Adrenal gland (tissue), 9 donors: ENCODE measurements at regions not wholly inside any gene's neighbourhood (a gene's known extent, or its start where the extent isn't known, plus 50 kb on each side); places are given as distances from the start of the nearest gene placed in this dataset.
"Not testable (repeated sequence)": the region's sequence is repeated elsewhere in the genome, so short reads cannot be mapped to it uniquely, and the experiment has no call there.

Source experiments
- DNase-seq, 7 donors: peaks; one replicate each; pipeline ENCODE4 v3.0.0-alpha.2; 2019 to 2020
- H3K27ac ChIP-seq, 5 donors: fragments of 200-600 bp; sonication (generic) in 4 of 5; 1 replicate in 3 of 5; 2 replicates in 2 of 5; pipeline versions ENCODE4 v1.5.1 to v1.8.0; 2016 to 2020; ENCODE audit warnings: mild to moderate bottlenecking in 1 of 5
- H3K27me3 ChIP-seq: fragments of 200-600 bp; 2 replicates; pipeline ENCODE4 v1.8.0; 2021
- H3K36me3 ChIP-seq, 2 donors: fragments of 200-600 bp; replicated peaks in 1 of 2; 1 replicate in 1 of 2; 2 replicates in 1 of 2; pipeline versions ENCODE4 v1.5.1 to v1.8.0; 2018 to 2022
- H3K4me1 ChIP-seq, 2 donors: fragments of 200-600 bp; replicated peaks in 1 of 2; 1 replicate in 1 of 2; 2 replicates in 1 of 2; pipeline versions ENCODE4 v1.5.1 to v1.8.0; 2018 to 2021
- H3K4me3 ChIP-seq, 4 donors: fragments of 200-600 bp; sonication (generic) in 3 of 4; one replicate each; pipeline ENCODE4 v1.5.1; 2016 to 2018
- H3K9me3 ChIP-seq, 3 donors: fragments of 200-600 bp; sonication (generic) in 1 of 3; replicated peaks in 1 of 3; 1 replicate in 2 of 3; 2 replicates in 1 of 3; pipeline versions ENCODE4 v1.5.1 to v1.8.0; 2016 to 2021
- POLR2A ChIP-seq, 2 donors: fragments of 450-650 bp; IDR thresholded peaks; one replicate each; pipeline ENCODE4 v1.6.1; 2017; ENCODE audit warnings: antibody characterized with exemption in 2 of 2, mild to moderate bottlenecking in 2 of 2, moderate library complexity in 1 of 2
- WGBS, 4 donors: extraction: QIAGEN DNeasy Blood & Tissue Kit in 2 of 4; methylation state at CpG; one replicate each; pipeline versions ENCODE4 v1.1.5 to v1.1.7; 2013 to 2017; 5-methylcytosine and 5-hydroxymethylcytosine counted together
- intact Hi-C, 2 donors: fragments of 100-400 bp; cut with DNase I; formaldehyde crosslinking; loops; one replicate each; pipeline versions ENCODE4 v1.14.1 to v1.15.0; 2022 to 2023
- TF ChIP-seq, protein P1 (sequence below), 6 experiments: fragments of 450-650 bp in 4 of 6; fragments of 200-600 bp in 2 of 6; sonication (generic) in 1 of 6; IDR thresholded peaks; 1 replicate in 5 of 6; 2 replicates in 1 of 6; pipeline versions ENCODE4 v1.5.1 to v1.8.0; 2016 to 2021; ENCODE audit warnings: antibody characterized with exemption in 6 of 6, mild to moderate bottlenecking in 2 of 6, moderate library complexity in 1 of 6
- donor health status: healthy with polysubstance abuse.
- donor health status: Bipolar disorder and iron deficiency.
- donor health status: DM: yes; HTN: yes; CAD: no.
- donor health status: DM: no; HTN: no; CAD: no.
- donor health status: DM: no; HTN: no; CAD: no.

DNA sequence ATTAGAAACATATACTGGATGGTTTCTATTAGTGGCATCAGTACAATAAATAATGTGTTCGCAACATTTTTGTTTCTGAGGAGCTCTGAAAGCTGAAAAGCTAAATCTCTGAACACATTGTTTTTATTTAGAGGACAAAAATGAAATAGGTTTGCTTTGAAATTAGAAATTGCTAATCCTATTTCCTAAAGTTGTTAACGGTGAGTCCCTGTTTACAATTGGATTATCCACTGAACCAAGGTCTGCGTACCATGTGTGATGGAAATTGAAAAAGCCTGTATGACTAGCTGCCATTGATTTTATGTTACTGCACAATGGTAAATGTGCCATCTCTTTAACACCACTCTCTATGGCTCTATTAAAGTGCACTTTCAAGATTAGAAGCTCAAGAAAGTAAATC, 297.7 kb upstream of the NUDT12 start:
- Histone ChIP-seq H3K36me3 (no peaks in the 10 kb centered on the region), H3K27ac (no peak overlapping the region), H3K9me3 (no peaks in the 10 kb centered on the region), H3K4me3 (no peak overlapping the region), H3K27me3 (no peaks in the 10 kb centered on the region), H3K4me1 (no peaks in the 10 kb centered on the region)
- 77 to 92% (median 88%) methylated on average over 3 of the region's 3 CpGs for WGBS, 4 donors
- no peak for TF ChIP-seq POLR2A (IDR thresholded peaks at IDR 0.05)
- TF ChIP-seq, protein P1, sequence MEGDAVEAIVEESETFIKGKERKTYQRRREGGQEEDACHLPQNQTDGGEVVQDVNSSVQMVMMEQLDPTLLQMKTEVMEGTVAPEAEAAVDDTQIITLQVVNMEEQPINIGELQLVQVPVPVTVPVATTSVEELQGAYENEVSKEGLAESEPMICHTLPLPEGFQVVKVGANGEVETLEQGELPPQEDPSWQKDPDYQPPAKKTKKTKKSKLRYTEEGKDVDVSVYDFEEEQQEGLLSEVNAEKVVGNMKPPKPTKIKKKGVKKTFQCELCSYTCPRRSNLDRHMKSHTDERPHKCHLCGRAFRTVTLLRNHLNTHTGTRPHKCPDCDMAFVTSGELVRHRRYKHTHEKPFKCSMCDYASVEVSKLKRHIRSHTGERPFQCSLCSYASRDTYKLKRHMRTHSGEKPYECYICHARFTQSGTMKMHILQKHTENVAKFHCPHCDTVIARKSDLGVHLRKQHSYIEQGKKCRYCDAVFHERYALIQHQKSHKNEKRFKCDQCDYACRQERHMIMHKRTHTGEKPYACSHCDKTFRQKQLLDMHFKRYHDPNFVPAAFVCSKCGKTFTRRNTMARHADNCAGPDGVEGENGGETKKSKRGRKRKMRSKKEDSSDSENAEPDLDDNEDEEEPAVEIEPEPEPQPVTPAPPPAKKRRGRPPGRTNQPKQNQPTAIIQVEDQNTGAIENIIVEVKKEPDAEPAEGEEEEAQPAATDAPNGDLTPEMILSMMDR (IDR thresholded peaks at IDR 0.05): no peak
- intact Hi-C loops: no loop called here
- no peak for DNase-seq

DNA sequence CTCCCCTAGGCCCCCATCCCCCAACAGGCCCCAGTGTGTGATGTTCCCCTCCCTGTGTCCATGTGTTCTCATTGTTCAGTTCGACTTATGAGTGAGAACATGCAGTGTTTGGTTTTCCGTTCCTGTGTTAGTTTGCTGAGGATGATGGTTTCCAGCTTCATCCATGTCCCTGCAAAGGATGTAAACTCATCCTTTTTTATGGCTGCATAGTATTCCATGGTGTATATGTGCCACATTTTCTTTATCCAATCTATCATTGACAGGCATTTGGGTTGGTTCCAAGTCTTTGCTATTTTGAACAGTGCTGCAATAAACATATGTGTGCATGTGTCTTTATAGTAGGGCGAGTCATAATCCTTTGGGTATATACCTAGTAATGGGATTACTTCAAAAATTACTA, 295.8 kb upstream of the NUDT12 start:
- WGBS, 4 donors: 82 to 89% (median 86%) methylated on average over 3 of the region's 3 CpGs
- intact Hi-C loops: not testable (repeated sequence)

DNA sequence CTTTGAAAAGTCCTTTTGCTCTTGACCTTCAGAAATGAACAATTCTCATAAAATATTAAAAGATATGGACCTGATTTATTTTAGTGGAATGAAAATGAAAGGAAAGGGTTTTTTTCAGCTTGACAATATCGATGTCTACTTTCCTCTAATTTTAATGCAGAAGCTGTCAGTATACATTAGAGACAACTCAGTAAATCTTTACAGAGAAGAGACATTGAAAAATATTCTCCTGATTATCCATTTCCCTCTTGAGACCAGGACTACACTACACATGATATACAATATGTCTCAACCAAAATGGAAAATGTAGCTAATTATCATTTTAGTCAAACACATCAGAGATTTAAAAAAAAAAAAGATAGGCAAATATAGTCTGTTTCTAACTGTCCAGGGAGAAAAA, 288.5 kb upstream of the NUDT12 start:
- Histone ChIP-seq H3K4me3 (no peak overlapping the region), H3K4me1 (no peaks in the 10 kb centered on the region), H3K27me3 (no peaks in the 10 kb centered on the region), H3K36me3 (no peaks in the 10 kb centered on the region), H3K27ac (no peak overlapping the region), H3K9me3 (no peaks in the 10 kb centered on the region)
- DNase-seq: no peak
- TF ChIP-seq, protein P1 (IDR thresholded peaks at IDR 0.05): no peak
- no peak for TF ChIP-seq POLR2A (IDR thresholded peaks at IDR 0.05)
- WGBS, 4 donors: 77 to 82% (median 81%) methylated on average over 1 of the region's 1 CpG
- intact Hi-C loops: no loop called here

More for the DNA sequence above, 295.8 kb upstream of the NUDT12 start:
- not testable (repeated sequence) for H3K9me3 ChIP-seq, H3K27ac ChIP-seq, H3K4me1 ChIP-seq, DNase-seq, H3K27me3 ChIP-seq, H3K4me3 ChIP-seq, H3K36me3 ChIP-seq

DNA sequence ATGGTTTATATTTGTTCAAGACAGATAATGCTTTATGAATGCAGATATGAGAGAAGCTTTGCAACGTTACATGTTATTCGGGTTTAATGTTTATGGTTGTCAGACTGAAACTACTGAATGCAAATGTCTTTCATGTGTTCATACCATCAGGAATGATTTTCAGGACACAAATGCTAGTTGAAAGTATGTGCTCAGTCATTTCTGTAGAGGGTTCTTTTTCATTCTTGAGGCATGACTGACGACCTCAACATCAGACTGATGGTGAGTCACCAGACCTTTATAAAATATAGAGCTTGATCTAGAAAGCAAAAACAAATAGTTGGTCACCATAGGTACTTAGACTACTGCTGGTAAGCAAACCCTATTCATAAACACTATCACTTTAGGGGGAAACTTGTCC, 287.3 kb upstream of the NUDT12 start:
- no peak for DNase-seq

DNA sequence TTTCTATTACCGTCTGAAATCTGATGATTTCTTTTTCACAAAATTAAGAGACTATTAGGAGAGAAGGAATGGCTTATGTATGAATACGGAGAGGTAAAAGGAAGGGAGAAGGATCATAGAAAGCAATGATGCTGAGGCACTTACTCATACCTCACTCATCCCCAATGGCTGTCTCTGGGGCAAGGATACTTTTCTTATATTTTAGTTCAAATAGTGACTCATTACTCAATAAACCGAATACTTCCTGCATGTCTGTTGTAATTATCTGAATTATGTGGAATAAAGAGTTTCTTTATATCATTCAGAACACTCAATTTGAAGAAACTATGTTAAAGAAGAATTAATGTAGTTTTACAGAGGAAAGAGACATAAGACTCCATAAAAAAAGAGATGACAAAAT, 284.5 kb upstream of the NUDT12 start:
- H3K9me3 ChIP-seq: no peaks in the 10 kb centered on the region
- no peak for DNase-seq
- H3K4me3 ChIP-seq: no peak overlapping the region
- 78 to 91% (median 83%) methylated on average over 3 of the region's 3 CpGs for whole genome bisulfite sequencing, 4 donors
- no peaks in the 10 kb centered on the region for H3K36me3 ChIP-seq
- no peak overlapping the region for H3K27ac ChIP-seq
- TF ChIP-seq POLR2A (IDR thresholded peaks at IDR 0.05): no peak
- TF ChIP-seq, protein P1 (IDR thresholded peaks at IDR 0.05): no peak
- intact Hi-C loops: no loop called here
- no peaks in the 10 kb centered on the region for H3K4me1 ChIP-seq
- no peaks in the 10 kb centered on the region for H3K27me3 ChIP-seq

More for the DNA sequence above, 287.3 kb upstream of the NUDT12 start:
- TF ChIP-seq, protein P1 (IDR thresholded peaks at IDR 0.05): no peak
- TF ChIP-seq POLR2A (IDR thresholded peaks at IDR 0.05): no peak
- no peaks in the 10 kb centered on the region for H3K27me3 ChIP-seq
- no peaks in the 10 kb centered on the region for H3K9me3 ChIP-seq
- no peak overlapping the region for H3K4me3 ChIP-seq
- intact Hi-C loops: no loop called here
- no peaks in the 10 kb centered on the region for H3K4me1 ChIP-seq
- 72 to 81% (median 75%) methylated on average over 3 of the region's 3 CpGs for WGBS, 4 donors
- no peak overlapping the region for H3K27ac ChIP-seq
- no peaks in the 10 kb centered on the region for H3K36me3 ChIP-seq
